HG03108 (cell line): ENCODE measurements at regions not wholly inside any gene's neighbourhood (a gene's known extent, or its start where the extent isn't known, plus 50 kb on each side); places are given as distances from the start of the nearest gene placed in this dataset.

ENCODE experiments used
- ATAC-seq: cut with Tn5 transposase; IDR thresholded peaks from one replicate; pipeline ENCODE4 v1.9.1; 2021; ENCODE audit warnings: moderate library complexity; ENCODE audit not compliant: unreplicated experiment

GRCh38 chr14:101002738-101003137 lies 99.2 kb upstream of the RTL1 start:
- no peak for ATAC-seq

GRCh38 chr14:101004176-101004575 lies 100.7 kb upstream of the RTL1 start:
- ATAC-seq, result no peak

- no peak for ATAC-seq
These were observed 101.4 kb upstream of the RTL1 start for GRCh38 chr14:101004954-101005353.

- no peak for ATAC-seq
These were observed 101.9 kb upstream of the RTL1 start for GRCh38 chr14:101005447-101005846.

GRCh38 chr14:101006008-101006407 lies 102.5 kb upstream of the RTL1 start:
- ATAC-seq, result no peak

GRCh38 chr14:101007004-101007614 lies 103.6 kb upstream of the RTL1 start:
- no peak for ATAC-seq

- no peak for ATAC-seq
These were observed 104.2 kb upstream of the RTL1 start for GRCh38 chr14:101007765-101008164.

GRCh38 chr14:101008196-101008595 lies 104.7 kb upstream of the RTL1 start:
- no peak for ATAC-seq

- ATAC-seq, result no peak
These were observed 105.3 kb upstream of the RTL1 start for GRCh38 chr14:101008631-101009336.

GRCh38 chr14:101009531-101009930 lies 106.0 kb upstream of the RTL1 start:
- no peak for ATAC-seq

- ATAC-seq, result no peak
These were observed 106.8 kb upstream of the RTL1 start for GRCh38 chr14:101010293-101010692.

- ATAC-seq, result no peak
These were observed 107.3 kb upstream of the RTL1 start for GRCh38 chr14:101010835-101011234.

- no peak for ATAC-seq
These were observed 113.7 kb upstream of the RTL1 start for GRCh38 chr14:101017209-101017608.

GRCh38 chr14:101017806-101018560 lies 114.5 kb upstream of the RTL1 start:
- ATAC-seq, result no peak

GRCh38 chr14:101018561-101019290 lies 115.2 kb upstream of the RTL1 start:
- no peak for ATAC-seq

GRCh38 chr14:101019541-101019940 lies 116.0 kb upstream of the RTL1 start:
- no peak for ATAC-seq

- no peak for ATAC-seq
These were observed 116.6 kb upstream of the RTL1 start for GRCh38 chr14:101019990-101020710.

- no peak for ATAC-seq
These were observed 117.4 kb upstream of the RTL1 start for GRCh38 chr14:101020834-101021370.

GRCh38 chr14:101022121-101022520 lies 118.6 kb upstream of the RTL1 start:
- no peak for ATAC-seq

- no peak for ATAC-seq
These were observed 119.5 kb upstream of the RTL1 start for GRCh38 chr14:101022916-101023435.
